A673 (cell line): ENCODE measurements at regions not wholly inside any gene's neighbourhood (a gene's known extent, or its start where the extent isn't known, plus 50 kb on each side); places are given as distances from the start of the nearest gene placed in this dataset.

Experiments
- EZH2 ChIP-seq: fragments of 200-600 bp; sonication (generic); IDR thresholded peaks from 2 replicates; pipeline ENCODE4 v1.6.1; 2017; ENCODE audit warnings: borderline replicate concordance, low read depth, mild to moderate bottlenecking, mixed read lengths, antibody characterized with exemption, low read length; ENCODE audit not compliant: poor library complexity, severe bottlenecking
- TF ChIP-seq, protein P1 (sequence below): fragments of 300-800, 200-600 bp; sonication (generic); conservative IDR thresholded peaks from 2 replicates; pipeline ENCODE4 v1.5.1; 2017; ENCODE audit warnings: low read depth, mild to moderate bottlenecking, antibody characterized with exemption, low read length, moderate library complexity, mixed read lengths

DNA sequence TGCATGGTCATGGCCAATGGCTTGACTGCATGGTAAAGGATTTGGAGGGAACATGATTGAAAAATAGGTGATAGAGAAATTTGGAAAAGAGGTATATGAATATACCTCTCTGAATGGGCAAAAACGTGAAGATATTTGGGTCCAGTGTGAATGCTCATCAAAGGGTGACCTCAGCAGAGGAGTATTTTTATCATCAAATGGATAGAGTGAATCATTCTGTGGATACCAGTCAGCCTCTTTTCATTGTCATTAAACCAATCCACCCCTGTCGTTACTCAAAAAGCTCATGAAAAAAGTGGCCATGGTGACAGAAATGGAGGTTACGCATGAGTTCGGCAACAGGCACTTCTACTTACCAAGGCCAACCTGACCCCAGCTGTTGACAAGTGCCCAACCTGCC lies 1074.7 kb downstream of the TSN start:
- TF ChIP-seq, protein P1, sequence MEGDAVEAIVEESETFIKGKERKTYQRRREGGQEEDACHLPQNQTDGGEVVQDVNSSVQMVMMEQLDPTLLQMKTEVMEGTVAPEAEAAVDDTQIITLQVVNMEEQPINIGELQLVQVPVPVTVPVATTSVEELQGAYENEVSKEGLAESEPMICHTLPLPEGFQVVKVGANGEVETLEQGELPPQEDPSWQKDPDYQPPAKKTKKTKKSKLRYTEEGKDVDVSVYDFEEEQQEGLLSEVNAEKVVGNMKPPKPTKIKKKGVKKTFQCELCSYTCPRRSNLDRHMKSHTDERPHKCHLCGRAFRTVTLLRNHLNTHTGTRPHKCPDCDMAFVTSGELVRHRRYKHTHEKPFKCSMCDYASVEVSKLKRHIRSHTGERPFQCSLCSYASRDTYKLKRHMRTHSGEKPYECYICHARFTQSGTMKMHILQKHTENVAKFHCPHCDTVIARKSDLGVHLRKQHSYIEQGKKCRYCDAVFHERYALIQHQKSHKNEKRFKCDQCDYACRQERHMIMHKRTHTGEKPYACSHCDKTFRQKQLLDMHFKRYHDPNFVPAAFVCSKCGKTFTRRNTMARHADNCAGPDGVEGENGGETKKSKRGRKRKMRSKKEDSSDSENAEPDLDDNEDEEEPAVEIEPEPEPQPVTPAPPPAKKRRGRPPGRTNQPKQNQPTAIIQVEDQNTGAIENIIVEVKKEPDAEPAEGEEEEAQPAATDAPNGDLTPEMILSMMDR: no peak
- no peak for TF ChIP-seq EZH2
